ENCODE measurements at regions not wholly inside any gene's neighbourhood (a gene's known extent, or its start where the extent isn't known, plus 50 kb on each side); places are given as distances from the start of the nearest gene placed in this dataset.

DNA sequence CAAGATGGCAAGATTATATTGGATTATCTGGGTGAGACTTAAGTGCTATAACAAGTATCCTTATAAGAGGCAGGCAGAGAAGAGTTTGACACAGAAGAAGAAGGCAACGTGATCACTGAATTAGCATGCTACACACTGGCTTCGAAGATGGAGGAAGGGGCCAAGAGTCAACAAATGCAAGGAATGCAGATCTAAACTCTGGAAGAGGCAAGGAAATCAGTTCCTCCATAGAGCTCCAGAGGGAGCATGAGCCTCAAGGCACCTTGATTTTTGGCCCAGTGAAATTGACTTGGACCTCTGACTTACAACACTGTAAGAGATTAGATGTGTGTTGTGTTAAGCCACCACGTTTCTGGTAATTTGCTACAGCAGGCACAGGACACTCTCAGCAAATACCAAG lies 536.4 kb upstream of the SEL1L start:
- TF ChIP-seq, protein P1, sequence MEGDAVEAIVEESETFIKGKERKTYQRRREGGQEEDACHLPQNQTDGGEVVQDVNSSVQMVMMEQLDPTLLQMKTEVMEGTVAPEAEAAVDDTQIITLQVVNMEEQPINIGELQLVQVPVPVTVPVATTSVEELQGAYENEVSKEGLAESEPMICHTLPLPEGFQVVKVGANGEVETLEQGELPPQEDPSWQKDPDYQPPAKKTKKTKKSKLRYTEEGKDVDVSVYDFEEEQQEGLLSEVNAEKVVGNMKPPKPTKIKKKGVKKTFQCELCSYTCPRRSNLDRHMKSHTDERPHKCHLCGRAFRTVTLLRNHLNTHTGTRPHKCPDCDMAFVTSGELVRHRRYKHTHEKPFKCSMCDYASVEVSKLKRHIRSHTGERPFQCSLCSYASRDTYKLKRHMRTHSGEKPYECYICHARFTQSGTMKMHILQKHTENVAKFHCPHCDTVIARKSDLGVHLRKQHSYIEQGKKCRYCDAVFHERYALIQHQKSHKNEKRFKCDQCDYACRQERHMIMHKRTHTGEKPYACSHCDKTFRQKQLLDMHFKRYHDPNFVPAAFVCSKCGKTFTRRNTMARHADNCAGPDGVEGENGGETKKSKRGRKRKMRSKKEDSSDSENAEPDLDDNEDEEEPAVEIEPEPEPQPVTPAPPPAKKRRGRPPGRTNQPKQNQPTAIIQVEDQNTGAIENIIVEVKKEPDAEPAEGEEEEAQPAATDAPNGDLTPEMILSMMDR (IDR thresholded peaks at IDR 0.05): no peak
- TF ChIP-seq POLR2A (IDR thresholded peaks at IDR 0.05): no peak
- TF ChIP-seq POLR2AphosphoS5 (IDR thresholded peaks at IDR 0.05): no peak

Data from prostate gland (tissue), 2 donors.